GM18867 (cell line): ENCODE measurements at regions not wholly inside any gene's neighbourhood (a gene's known extent, or its start where the extent isn't known, plus 50 kb on each side); places are given as distances from the start of the nearest gene placed in this dataset.
A peak's percentile ranks its signal among the peaks of the same experiment; 100 is the strongest.
"Not testable (repeated sequence)": the region's sequence is repeated elsewhere in the genome, so short reads cannot be mapped to it uniquely, and the experiment has no call there.

Experiments
- ATAC-seq: cut with Tn5 transposase; IDR thresholded peaks from one replicate; pipeline ENCODE4 v1.9.1; 2021; ENCODE audit warnings: mild to moderate bottlenecking, moderate library complexity; ENCODE audit not compliant: unreplicated experiment

DNA sequence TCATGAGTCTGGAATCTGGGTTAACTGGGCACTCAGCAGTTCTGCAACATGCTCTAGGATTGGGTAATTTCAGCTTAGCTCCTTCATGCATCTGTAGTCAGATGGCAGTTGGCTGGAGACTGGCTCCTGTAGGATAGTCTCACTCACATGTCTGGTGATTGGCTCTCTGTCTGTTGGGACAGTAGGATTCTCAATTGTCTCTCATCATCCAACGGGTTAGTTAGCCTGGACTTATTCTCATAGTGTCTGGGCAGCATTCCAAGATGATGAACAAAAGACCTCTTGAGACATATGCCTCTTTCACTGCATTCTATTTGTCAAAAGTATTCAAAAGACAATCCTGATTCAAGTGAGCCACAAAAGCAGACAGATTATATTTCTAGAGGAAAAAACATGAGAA is 795.6 kb upstream of the GALNTL6 start:
- ATAC-seq = no peak

DNA sequence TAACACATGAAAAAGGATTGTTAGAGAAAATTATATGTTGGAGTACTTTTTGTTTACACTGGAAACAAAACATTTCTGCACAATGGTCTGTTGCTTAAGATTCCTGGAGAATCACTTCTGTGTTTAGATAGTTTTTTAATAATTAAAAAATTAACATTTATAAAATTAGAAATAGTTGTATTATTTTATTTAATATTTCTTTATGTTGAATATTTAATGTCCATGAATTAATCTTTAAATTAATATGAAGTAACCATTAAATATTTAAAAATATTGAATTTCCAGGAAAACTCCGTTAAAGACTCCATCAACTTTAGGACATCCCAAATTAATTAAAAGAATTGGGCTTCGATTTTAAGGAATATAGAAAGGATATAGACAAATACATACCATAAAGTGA is 797.1 kb upstream of the GALNTL6 start:
- no peak for ATAC-seq

DNA sequence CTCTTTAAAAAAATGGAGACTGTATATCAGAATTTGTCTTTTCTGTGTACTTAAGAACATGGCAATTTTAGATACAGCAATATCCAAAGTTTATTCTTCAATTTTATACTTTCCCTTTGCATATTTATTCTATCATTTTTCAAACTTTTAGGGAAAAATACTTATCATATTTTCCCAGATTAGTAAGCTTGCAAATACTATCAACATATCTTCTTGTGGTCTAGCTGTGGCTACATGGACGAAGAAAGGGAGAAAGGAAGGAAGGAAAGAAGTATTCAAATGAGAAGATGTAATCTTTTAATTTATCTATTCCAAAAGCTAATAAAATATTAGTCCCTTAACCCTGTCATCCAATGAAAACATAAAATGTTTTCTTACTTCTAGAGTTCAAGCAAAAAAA is 797.8 kb upstream of the GALNTL6 start:
- no peak for ATAC-seq

DNA sequence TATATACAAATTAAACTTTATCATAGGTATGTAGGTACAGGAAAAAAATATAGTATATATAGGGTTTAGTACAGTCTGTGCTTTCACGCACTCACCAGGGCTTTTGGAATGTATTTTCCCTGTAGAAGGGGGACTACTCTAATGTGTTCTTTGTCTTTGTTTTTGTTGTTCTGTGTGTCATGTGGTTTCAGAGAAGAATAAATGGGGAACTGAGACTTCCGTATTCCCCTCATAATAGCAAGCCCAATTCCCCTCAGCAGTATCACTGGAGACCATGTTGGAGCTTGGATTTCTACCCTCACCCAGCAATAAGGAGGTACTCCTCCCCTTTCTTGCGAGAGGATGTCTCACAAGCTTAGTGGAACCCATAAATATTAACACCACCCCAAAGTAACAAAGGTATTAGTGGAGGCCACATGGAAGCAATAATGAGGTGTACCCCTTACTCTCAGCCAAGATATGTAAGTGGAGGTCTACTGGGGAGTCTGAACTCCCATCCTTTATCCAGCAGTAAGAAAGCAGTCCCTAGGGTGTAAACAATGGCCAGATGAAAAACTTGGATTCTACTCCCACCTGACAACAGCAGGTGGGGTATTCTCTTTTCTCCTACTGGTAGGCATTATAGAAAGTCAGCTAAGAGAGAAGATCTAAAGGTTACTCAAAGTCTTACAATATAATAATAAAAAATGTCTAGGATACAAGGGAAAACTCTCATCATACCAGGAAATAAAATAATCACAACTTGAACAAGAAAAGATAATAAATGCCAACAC is 805.4 kb upstream of the GALNTL6 start:
- no peak for ATAC-seq

DNA sequence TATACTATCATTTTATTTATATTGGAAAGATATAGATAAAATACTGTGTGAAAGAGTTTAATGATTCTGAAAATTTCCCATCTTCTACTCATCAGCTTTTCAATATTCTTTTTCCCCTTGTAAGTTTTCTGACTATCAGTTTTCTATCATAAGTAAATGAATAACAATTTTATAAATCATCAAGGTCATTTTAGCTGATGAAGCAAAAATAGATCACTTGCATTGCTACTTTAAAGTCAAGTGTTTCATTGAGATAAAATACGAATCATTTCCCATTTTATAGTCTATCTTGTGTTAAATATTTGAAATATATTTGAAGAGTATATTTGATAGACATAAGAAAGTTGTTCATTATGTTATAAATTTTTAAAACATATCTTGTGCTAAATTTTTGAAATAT is 811.0 kb upstream of the GALNTL6 start:
- ATAC-seq = no peak

DNA sequence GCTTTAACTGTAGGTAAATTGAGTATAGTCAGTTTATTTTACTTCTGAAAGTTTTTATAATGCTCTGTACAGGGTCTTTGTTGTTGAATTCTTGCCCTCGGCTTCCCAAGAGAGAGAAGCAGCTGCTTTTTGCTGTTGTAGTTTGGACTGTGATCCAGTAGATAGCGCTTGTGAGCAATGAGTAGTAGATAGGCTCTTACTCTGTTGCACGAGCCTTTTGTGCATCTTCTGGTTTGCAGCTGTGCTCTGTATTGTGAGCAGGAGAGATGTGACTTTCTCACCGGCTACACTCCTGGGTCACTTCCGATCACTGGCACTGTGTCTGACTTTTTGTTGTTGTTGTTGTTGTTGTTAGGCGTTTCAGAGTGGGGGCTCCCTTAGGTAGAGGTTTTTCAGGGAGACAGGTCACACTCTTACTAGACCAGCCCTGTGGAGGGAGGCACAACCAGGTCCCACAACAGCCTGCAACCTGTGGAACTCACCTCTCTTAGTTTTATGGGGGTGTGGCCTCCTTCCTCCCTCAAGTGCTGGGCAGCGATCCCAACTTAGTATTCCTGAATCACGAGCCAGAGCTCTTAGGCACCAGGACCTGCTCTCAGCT is 822.1 kb upstream of the GALNTL6 start:
- ATAC-seq = peak; percentile 94

DNA sequence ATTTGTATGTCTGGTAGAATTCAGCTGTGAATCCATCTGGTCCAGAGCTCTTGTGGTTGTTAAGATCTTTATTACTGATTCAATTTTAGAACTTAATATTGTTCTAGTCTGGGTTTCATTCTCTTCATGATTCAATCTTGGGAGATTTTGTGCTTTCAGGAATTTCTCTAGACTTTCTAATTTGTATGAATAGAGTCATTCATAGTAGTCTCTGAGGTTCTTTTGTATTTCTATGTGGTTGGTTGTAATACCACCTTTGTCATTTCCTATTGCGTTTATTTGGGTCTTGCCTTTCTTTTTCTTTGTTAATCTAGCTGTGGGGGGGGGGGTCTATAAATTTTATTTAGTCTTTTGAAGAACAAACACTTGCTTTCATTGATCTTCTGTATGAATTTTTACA is 824.8 kb upstream of the GALNTL6 start:
- no peak for ATAC-seq

DNA sequence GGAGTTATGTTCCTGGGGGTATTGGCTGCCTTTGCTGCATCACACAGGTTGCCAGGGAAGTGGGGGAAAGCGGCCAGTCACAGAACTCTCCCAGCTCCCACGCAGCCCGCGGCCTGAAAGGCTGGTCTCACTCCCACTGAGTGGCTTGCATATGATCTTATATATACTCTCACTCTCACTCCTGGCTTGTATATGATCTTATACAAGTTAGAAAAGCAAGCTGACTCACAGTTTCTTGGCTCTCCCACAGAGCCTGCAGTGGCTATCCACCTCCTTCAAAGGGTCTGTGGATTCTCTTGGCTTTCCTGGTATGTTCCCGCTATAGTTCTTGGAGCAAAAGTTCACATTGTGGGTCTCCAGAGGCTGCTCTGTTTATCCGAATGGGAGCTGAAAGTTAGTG is 833.5 kb upstream of the GALNTL6 start:
- ATAC-seq = no peak

DNA sequence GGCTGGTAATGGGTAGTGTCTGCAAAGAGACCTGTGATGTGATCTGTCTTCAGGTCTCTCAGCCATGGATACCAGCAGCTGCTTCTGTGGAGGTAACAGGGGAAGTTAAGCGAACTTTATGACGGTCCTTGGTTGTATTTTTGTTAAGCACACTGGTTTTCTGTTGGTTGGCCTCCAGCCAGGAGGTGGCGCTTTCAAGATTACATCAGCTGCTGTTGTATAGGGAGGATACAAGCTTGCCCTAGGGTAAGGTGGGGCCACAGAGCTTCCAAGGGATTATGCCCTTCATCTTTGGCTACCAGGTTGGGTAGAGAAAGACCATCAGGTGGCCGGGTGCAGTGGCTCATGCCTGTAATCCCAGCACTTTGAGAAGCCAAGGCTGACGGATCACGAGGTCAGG is 834.2 kb upstream of the GALNTL6 start:
- no peak for ATAC-seq

DNA sequence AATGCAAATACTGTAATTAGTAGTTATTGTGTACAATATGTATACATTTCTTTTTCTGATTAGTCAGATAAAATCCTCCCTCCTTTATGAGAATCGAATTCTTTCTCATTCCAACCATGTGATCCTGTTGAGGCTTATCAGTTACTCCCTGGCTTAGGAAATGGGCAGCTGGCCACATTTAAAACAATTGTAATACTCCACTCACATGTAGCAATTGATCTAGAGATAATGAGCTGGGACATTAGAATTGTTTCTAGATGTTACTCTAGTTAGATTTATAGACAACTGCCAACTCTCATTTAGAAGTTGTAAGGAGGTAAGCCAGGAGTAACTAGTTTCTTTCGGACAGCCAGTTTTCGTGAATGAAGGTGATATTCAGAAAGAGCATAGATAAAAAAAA is 859.3 kb upstream of the AADAT start:
- no peak for ATAC-seq

DNA sequence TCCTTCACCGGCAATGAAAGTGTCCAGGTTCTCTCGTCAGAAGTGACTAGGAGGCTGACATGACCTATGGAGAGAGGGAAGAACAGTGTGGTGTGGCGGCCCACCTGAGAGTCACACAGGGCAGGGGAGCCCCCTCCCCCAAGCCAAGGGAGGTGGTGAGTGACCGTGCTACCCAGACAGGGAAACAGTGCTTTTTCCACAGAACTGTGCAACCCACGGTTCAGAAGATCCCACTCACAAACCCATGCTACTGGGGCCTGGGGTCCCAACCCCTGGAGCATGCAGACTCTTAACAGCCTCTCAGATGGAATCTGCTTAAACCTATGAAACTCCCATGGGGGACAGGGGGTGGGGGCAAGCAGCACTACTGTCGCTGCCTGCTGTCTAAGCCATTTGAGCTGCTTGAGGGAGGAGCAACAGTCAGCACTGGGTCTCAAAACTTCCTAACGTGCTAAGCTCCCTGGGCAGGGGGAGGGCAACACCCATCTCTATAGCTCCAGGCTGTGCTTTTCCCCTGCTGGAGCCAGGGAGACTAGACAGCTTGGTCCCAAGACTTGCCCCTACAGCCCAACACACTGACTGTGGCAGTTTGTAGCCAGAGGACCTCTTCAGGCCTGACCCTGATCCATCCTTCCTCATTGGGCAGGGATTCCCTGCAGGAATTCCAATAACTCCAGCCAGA is 850.4 kb upstream of the AADAT start:
- no peak for ATAC-seq

DNA sequence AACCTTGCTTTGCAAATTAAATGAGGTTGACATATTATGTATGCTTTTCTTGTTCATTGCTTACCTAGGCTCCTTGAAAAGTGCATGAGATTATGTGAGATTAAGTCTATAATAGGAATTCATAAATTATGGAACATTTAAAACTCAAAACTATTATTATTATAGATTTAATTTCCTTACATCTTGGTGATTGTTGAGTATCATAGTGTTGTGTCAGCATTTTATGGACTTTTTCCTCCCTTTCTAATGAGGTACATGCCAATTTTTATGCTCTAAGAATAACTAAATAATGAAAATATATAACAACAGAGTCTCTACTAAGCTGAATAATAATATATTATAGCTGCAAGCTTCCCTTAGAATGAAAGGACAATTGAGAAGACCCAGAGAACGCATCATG is 848.8 kb upstream of the AADAT start:
- ATAC-seq = no peak

DNA sequence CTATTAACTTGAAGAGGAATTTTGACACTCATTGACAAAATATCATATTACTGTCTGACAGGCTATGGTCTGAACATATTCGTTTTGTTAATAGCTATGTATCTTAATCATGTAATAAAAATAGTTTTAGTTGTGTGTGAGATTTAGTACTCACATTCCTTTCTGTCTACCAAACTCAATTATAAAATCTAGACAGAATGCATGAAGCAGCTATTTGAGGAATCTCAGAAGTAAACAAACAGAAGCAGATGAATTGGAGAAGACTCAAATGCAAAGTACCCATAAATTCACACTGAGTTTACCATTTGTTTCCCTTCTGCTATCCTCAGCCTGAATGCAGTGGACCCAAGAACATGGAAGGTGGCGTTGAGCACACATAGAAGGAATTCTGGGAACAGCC is 841.6 kb upstream of the AADAT start:
- ATAC-seq = no peak

DNA sequence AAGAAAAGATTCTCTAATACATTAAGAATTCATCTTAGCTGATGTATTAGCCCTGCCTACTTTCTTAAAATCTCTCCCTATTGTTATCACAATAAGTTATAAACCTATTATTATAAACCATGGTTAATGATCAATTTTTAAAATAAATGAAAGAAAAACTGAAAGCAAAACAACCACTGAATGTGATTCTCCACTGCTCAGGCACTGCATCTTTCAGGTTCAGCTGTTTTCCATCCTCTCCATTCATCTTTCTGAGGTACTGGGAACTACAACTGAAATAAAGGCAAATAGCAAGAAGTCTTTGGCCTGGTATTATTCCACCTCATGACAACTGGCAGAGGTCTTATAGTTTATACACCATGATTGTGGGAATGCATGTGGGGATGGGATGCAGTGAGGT is 798.9 kb upstream of the AADAT start:
- peak; percentile 51 for ATAC-seq

DNA sequence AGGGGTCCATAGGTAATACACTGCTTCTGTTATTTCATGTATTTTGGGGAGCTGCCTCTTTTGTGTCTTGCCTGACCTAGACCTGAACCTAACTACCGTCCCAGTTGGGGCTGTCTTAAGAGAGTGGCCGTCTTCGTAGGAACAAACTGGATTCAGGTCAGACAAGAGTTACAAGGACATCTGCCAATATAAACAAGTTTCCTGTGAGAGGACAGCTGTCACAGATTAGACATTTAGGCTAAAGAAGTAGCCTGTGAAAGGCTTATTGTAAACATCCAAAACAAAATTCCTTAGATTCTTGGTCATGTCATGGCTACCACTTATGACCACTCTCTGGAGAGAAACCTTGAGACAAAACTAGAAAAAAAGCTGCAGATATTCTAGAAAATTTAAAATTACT is 797.6 kb upstream of the AADAT start:
- ATAC-seq = no peak

DNA sequence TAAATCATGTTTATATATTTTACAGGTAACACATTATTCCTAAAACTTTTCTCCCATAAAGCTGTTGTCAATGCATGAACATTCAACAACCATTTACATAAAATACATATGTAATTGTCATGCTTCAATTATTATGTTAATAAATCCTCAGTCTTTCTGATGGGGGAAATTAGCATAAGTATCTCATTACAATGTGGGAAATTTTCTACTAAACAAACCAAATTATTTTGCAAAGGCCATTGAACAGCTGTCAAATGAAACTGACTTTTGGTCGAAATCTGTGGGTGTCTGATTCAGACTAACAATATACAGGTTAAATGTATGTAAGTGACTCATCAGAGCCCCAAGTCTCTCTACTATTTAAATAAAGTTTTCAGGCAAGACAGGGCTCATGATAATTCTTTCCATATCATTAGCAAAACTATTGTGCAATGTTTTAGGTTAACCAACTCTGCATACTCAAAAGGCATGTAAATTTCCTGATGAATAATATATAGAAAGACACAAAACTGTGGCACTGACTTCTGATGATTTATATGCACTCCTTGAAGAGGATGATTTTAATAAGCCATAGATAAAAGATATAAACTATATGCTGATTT is 795.3 kb upstream of the AADAT start:
- ATAC-seq = no peak

DNA sequence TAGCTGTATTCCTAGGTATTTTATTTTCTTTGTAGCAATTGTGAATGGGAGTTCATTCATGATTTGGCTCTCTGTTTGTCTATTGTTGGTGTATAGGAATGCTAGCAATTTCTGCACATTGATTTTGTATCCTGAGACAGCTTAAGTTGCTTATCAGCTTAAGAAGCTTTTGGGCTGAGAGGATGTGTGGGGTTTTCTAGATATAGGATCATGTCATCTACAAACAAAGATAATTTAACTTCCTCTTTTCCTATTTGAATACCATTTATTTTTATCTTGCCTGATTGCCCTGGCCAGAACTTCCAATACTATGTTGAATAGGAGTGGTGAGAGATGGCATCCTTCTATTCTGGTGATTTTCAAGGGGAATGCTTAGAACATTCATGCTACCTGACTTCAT is 791.9 kb upstream of the AADAT start:
- ATAC-seq = not testable (repeated sequence)

DNA sequence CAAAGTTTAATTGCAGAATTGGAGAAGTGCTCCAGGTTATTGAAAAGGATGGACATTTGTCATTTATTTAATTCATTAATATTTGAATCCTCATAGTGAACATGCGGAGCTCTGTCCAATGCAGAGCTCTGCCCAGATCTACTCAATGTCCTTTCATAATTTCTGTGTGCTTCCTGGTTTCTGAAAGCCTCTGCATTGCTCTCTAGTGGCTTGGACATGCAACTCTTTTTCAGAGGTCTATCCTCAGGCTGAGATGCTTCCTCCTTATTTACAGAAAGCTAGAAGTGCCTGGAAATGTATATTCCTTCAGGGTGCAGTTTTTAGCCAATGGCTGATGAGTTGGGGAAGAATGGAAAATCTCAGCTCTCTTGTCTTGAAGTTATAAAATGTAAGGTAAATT is 786.1 kb upstream of the AADAT start:
- ATAC-seq = peak; percentile 84

DNA sequence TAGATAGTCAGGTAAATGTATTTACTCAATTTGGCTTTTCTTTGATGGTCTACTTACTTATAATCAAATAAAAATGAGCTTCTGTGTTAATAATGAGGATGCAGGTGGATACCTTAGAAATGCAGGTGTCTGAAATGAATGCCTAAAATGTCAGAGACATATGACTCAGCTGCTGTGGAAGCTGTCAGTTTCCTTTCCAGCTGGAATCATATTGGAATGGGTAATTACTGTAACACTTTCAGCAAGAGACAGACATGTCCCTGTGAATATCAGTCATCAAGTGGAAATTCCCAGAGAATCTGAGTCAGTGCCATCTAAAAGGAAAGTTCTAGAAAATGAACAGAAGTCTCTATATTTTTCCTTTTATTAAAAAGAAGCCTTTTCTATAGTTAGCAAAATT is 783.0 kb upstream of the AADAT start:
- no peak for ATAC-seq

DNA sequence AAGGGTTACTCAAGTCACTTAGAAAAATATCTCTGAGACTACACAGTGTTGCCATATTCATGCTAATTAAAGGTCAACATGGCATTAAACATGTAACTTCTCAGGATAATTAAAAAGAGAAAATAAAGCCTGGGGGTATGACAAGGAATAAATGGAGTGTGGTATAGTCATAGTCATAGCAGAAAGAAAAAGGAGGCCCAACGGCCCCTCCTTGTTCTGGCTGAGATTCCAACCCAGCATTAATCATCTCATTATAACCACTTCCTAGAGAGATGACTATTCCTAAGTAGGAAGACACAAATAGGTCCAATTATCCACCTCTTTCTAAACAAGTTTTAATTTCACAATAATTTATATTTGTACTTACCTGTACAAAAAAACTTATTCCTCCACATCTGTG is 778.4 kb upstream of the AADAT start:
- no peak for ATAC-seq

DNA sequence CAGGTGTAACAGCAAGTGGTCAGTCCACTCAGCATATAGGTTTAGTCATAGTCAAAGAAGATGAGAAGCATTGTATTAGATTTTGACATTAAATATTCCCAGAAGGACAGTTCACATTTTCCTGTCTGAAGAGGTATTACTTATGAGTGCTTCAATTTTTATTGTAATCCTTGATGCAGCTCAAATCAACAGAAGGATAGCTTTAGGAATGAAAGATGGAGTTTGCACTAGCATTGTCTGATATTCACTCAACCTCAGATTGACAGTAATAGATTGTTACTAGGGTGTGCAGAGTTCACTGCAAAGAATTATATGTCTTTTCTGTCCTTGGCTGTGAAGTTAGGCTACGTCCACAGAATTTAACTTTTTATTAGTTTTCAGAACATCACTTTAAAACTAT is 764.3 kb upstream of the AADAT start:
- ATAC-seq = no peak

DNA sequence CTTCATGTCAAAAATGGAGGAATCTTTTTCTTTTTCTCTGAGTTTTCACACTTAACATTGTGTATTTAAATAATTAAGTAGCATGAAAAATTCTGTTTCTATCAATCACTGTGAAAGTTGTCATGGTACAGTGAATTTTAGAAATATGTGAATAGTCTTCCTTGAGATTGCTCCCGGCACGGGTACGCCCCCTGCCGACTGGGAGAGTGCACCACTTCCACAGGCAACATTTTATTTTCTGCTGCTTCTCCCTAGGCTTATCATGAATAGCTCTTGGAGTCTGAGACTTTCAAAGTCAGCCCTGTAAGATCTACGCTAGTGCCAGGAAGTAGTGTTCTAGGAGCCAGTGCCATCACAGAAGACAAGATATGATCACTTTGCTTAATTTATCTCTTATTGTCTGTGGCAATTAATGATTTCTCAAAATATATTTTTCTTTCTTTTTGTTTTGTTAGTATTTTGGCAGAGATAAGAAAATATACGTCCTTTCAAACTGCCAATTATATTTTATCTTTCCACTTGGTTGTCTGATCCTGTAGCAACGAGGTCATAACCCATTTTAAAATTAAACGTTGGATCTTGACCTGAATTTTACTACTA is 763.8 kb upstream of the AADAT start:
- ATAC-seq = peak; percentile 81
